ENCODE measurements at regions not wholly inside any gene's neighbourhood (a gene's known extent, or its start where the extent isn't known, plus 50 kb on each side); places are given as distances from the start of the nearest gene placed in this dataset.

- peak overlapping the region; percentile 42 for H2BK15ac ChIP-seq (ENCODE audit: low read length)
These were observed 397.3 kb downstream of the SHANK2 start for GRCh38 chr11:70854901-70855556.

GRCh38 chr11:70857894-70858293 is 394.5 kb downstream of the SHANK2 start:
- H3K9ac ChIP-seq (ENCODE audit: low read depth, low read length, poor library complexity) = no peak overlapping the region
- H2BK12ac ChIP-seq (ENCODE audit: low read length) = no peak overlapping the region
- no peak overlapping the region for H4K91ac ChIP-seq (ENCODE audit: low read depth, low read length, poor library complexity)
- no peak overlapping the region for H3K18ac ChIP-seq (ENCODE audit: low read length)
- H3K79me1 ChIP-seq (ENCODE audit: low read depth, low read length) = no peaks in the 10 kb centered on the region
- H3K4me2 ChIP-seq (ENCODE audit: insufficient read depth, low read length, poor library complexity, severe bottlenecking) = no peak overlapping the region
- H3K27ac ChIP-seq (replicated peaks; ENCODE audit: low read length) = no peak overlapping the region
- H3K27me3 ChIP-seq (ENCODE audit: control insufficient read depth in 3 of 3, insufficient read depth in 3 of 3, low read depth in 1 of 3, low read length in 3 of 3) = no peaks in the 10 kb centered on the region
- H3K4ac ChIP-seq (ENCODE audit: low read length) = peak overlapping the region; percentile 28
- H3K36me3 ChIP-seq (replicated peaks in 1 of 2; ENCODE audit: control insufficient read depth in 2 of 2, insufficient read depth in 2 of 2, low read length in 2 of 2) = no peaks in the 10 kb centered on the region
- H2AFZ ChIP-seq (ENCODE audit: low read length) = no peak overlapping the region
- no peaks in the 10 kb centered on the region for H3K9me3 ChIP-seq (replicated peaks in 1 of 2; ENCODE audit: control insufficient read depth in 2 of 2, insufficient read depth in 1 of 2, low read depth in 1 of 2, low read length in 2 of 2)
- H2BK120ac ChIP-seq (ENCODE audit: low read depth, low read length) = peak overlapping the region; percentile 23
- DNase-seq (ENCODE audit: low spot score) = no peak
- WGBS, 2 donors (ENCODE audit: extremely low coverage in 2 of 2, insufficient read length in 2 of 2, insufficient replicate concordance in 1 of 2) = no CpG with 5 or more reads among the region's 3 CpGs
- no peak overlapping the region for H3K14ac ChIP-seq (ENCODE audit: low read length)
- no peak overlapping the region for H3K4me3 ChIP-seq (ENCODE audit: low read length in 2 of 2)
- H3K23ac ChIP-seq (ENCODE audit: low read depth, low read length, poor library complexity) = no peak overlapping the region
- H2AK5ac ChIP-seq (ENCODE audit: low read depth, low read length) = peak overlapping the region; percentile 38
- peaks cover 11 to 15% of the 10 kb centered on the region in 2 donors for H3K4me1 ChIP-seq (ENCODE audit: control insufficient read depth in 2 of 2, insufficient read depth in 1 of 2, low read depth in 1 of 2, low read length in 2 of 2)
- H2BK5ac ChIP-seq (ENCODE audit: low read length) = peak overlapping the region; percentile 7
- H4K8ac ChIP-seq (ENCODE audit: low read depth, low read length) = no peak overlapping the region
- H2BK15ac ChIP-seq (ENCODE audit: low read length) = peak overlapping the region; percentile 11

More at GRCh38 chr11:70854901-70855556, 397.3 kb downstream of the SHANK2 start:
- Histone ChIP-seq H3K79me1 (ENCODE audit: low read depth, low read length) (no peaks in the 10 kb centered on the region), H2BK5ac (ENCODE audit: low read length) (no peak overlapping the region), H3K4me2 (ENCODE audit: insufficient read depth, low read length, poor library complexity, severe bottlenecking) (no peak overlapping the region), H3K9ac (ENCODE audit: low read depth, low read length, poor library complexity) (no peak overlapping the region), H3K4ac (ENCODE audit: low read length) (no peak overlapping the region), H2BK120ac (ENCODE audit: low read depth, low read length) (no peak overlapping the region), H3K9me3 (replicated peaks in 1 of 2; ENCODE audit: control insufficient read depth in 2 of 2, insufficient read depth in 1 of 2, low read depth in 1 of 2, low read length in 2 of 2) (no peaks in the 10 kb centered on the region), H3K27ac (replicated peaks; ENCODE audit: low read length) (no peak overlapping the region), H3K4me1 (ENCODE audit: control insufficient read depth in 2 of 2, insufficient read depth in 1 of 2, low read depth in 1 of 2, low read length in 2 of 2) (peaks cover 0 to 1% of the 10 kb centered on the region in 2 donors), H4K91ac (ENCODE audit: low read depth, low read length, poor library complexity) (no peak overlapping the region), H3K23ac (ENCODE audit: low read depth, low read length, poor library complexity) (no peak overlapping the region), H3K27me3 (ENCODE audit: control insufficient read depth in 3 of 3, insufficient read depth in 3 of 3, low read depth in 1 of 3, low read length in 3 of 3) (no peaks in the 10 kb centered on the region), H2AK5ac (ENCODE audit: low read depth, low read length) (no peak overlapping the region), H4K8ac (ENCODE audit: low read depth, low read length) (no peak overlapping the region), H2AFZ (ENCODE audit: low read length) (no peak overlapping the region), H3K36me3 (replicated peaks in 1 of 2; ENCODE audit: control insufficient read depth in 2 of 2, insufficient read depth in 2 of 2, low read length in 2 of 2) (no peaks in the 10 kb centered on the region), H3K4me3 (ENCODE audit: low read length in 2 of 2) (no peak overlapping the region), H3K14ac (ENCODE audit: low read length) (no peak overlapping the region), H2BK12ac (ENCODE audit: low read length) (no peak overlapping the region), H3K18ac (ENCODE audit: low read length) (no peak overlapping the region)
- WGBS, 2 donors (ENCODE audit: extremely low coverage in 2 of 2, insufficient read length in 2 of 2, insufficient replicate concordance in 1 of 2) = no CpG with 5 or more reads among the region's 6 CpGs
- DNase-seq (ENCODE audit: low spot score) = no peak

DNA sequence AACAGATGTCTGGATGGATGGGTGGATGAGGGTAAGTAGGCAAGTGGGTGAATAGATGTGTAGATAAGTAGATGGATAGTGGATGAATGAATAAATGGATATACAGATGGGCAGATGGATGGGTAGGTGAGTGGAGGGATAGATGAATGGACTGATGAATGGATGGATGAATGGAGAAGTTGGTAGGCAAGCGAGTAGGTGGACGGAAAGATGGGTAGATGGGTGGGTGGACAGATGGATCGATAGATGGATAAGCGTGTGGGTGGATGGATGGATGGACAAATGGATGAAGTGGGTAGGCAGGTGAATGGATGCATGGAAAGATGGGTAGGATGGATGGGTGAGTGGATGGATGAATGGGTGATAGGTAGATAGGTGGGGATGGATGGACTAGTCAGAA is 393.2 kb downstream of the SHANK2 start:
- H2AFZ ChIP-seq (ENCODE audit: low read length) = no peak overlapping the region
- H3K4me1 ChIP-seq (ENCODE audit: control insufficient read depth in 2 of 2, insufficient read depth in 1 of 2, low read depth in 1 of 2, low read length in 2 of 2) = peaks cover 11 to 15% of the 10 kb centered on the region in 2 donors
- no peak overlapping the region for H3K4me2 ChIP-seq (ENCODE audit: insufficient read depth, low read length, poor library complexity, severe bottlenecking)
- no peaks in the 10 kb centered on the region for H3K9me3 ChIP-seq (replicated peaks in 1 of 2; ENCODE audit: control insufficient read depth in 2 of 2, insufficient read depth in 1 of 2, low read depth in 1 of 2, low read length in 2 of 2)
- no peaks in the 10 kb centered on the region for H3K79me1 ChIP-seq (ENCODE audit: low read depth, low read length)
- no peak overlapping the region for H3K9ac ChIP-seq (ENCODE audit: low read depth, low read length, poor library complexity)
- H4K91ac ChIP-seq (ENCODE audit: low read depth, low read length, poor library complexity) = no peak overlapping the region
- no peak overlapping the region for H3K4me3 ChIP-seq (ENCODE audit: low read length in 2 of 2)
- no peak overlapping the region for H2AK5ac ChIP-seq (ENCODE audit: low read depth, low read length)
- no peak overlapping the region for H2BK120ac ChIP-seq (ENCODE audit: low read depth, low read length)
- H2BK5ac ChIP-seq (ENCODE audit: low read length) = no peak overlapping the region
- no peak overlapping the region for H4K8ac ChIP-seq (ENCODE audit: low read depth, low read length)
- H3K14ac ChIP-seq (ENCODE audit: low read length) = no peak overlapping the region
- no peak overlapping the region for H3K4ac ChIP-seq (ENCODE audit: low read length)
- no peaks in the 10 kb centered on the region for H3K36me3 ChIP-seq (replicated peaks in 1 of 2; ENCODE audit: control insufficient read depth in 2 of 2, insufficient read depth in 2 of 2, low read length in 2 of 2)
- 100% methylated on average over 4 of the region's 4 CpGs; no CpG with 5 or more reads in 1 of the 2 donors for WGBS, 2 donors (ENCODE audit: extremely low coverage in 2 of 2, insufficient read length in 2 of 2, insufficient replicate concordance in 1 of 2)
- no peak overlapping the region for H2BK12ac ChIP-seq (ENCODE audit: low read length)
- H3K18ac ChIP-seq (ENCODE audit: low read length) = no peak overlapping the region
- H3K27ac ChIP-seq (replicated peaks; ENCODE audit: low read length) = no peak overlapping the region
- H3K27me3 ChIP-seq (ENCODE audit: control insufficient read depth in 3 of 3, insufficient read depth in 3 of 3, low read depth in 1 of 3, low read length in 3 of 3) = no peaks in the 10 kb centered on the region
- no peak for DNase-seq (ENCODE audit: low spot score)
- no peak overlapping the region for H2BK15ac ChIP-seq (ENCODE audit: low read length)
- no peak overlapping the region for H3K23ac ChIP-seq (ENCODE audit: low read depth, low read length, poor library complexity)

GRCh38 chr11:70860888-70861287 is 391.5 kb downstream of the SHANK2 start:
- no peak overlapping the region for H2BK12ac ChIP-seq (ENCODE audit: low read length)

More at GRCh38 chr11:70860888-70861287, 391.5 kb downstream of the SHANK2 start:
- Histone ChIP-seq H3K18ac (ENCODE audit: low read length) (no peak overlapping the region), H4K91ac (ENCODE audit: low read depth, low read length, poor library complexity) (no peak overlapping the region), H2AK5ac (ENCODE audit: low read depth, low read length) (no peak overlapping the region), H2BK15ac (ENCODE audit: low read length) (no peak overlapping the region), H3K4me2 (ENCODE audit: insufficient read depth, low read length, poor library complexity, severe bottlenecking) (no peak overlapping the region), H3K23ac (ENCODE audit: low read depth, low read length, poor library complexity) (no peak overlapping the region), H3K27me3 (ENCODE audit: control insufficient read depth in 3 of 3, insufficient read depth in 3 of 3, low read depth in 1 of 3, low read length in 3 of 3) (no peaks in the 10 kb centered on the region), H3K9me3 (replicated peaks in 1 of 2; ENCODE audit: control insufficient read depth in 2 of 2, insufficient read depth in 1 of 2, low read depth in 1 of 2, low read length in 2 of 2) (no peaks in the 10 kb centered on the region), H2BK120ac (ENCODE audit: low read depth, low read length) (no peak overlapping the region), H2AFZ (ENCODE audit: low read length) (no peak overlapping the region), H3K36me3 (replicated peaks in 1 of 2; ENCODE audit: control insufficient read depth in 2 of 2, insufficient read depth in 2 of 2, low read length in 2 of 2) (no peaks in the 10 kb centered on the region), H3K9ac (ENCODE audit: low read depth, low read length, poor library complexity) (no peak overlapping the region), H3K4ac (ENCODE audit: low read length) (no peak overlapping the region), H3K4me3 (ENCODE audit: low read length in 2 of 2) (no peak overlapping the region), H2BK5ac (ENCODE audit: low read length) (no peak overlapping the region), H3K14ac (ENCODE audit: low read length) (no peak overlapping the region), H3K79me1 (ENCODE audit: low read depth, low read length) (no peaks in the 10 kb centered on the region), H4K8ac (ENCODE audit: low read depth, low read length) (no peak overlapping the region), H3K27ac (replicated peaks; ENCODE audit: low read length) (peak overlapping the region; percentile 64), H3K4me1 (ENCODE audit: control insufficient read depth in 2 of 2, insufficient read depth in 1 of 2, low read depth in 1 of 2, low read length in 2 of 2) (peaks cover 11 to 17% of the 10 kb centered on the region in 2 donors)
- WGBS, 2 donors (ENCODE audit: extremely low coverage in 2 of 2, insufficient read length in 2 of 2, insufficient replicate concordance in 1 of 2) = no CpG with 5 or more reads among the region's 7 CpGs
- no peak for DNase-seq (ENCODE audit: low spot score)
